IMR-90 (cell line): ENCODE measurements at regions not wholly inside any gene's neighbourhood (a gene's known extent, or its start where the extent isn't known, plus 50 kb on each side); places are given as distances from the start of the nearest gene placed in this dataset.

Experiments
- ATAC-seq: fragments of 200-7000 bp; cut with Tn5 transposase; 2 replicates; pipeline ENCODE4 v1.9.1; 2020; ENCODE audit warnings: low read depth, mild to moderate bottlenecking, moderate library complexity
- BruUV-seq: library from RNA; stranded (reverse); fragments of 400-500 nt; replicated peaks from 2 replicates; lab custom pipeline; 2021; lab: Mats Ljungman, UMichigan
- CTCF ChIA-PET: fragments of 300-600 bp; formaldehyde crosslinking; extraction: SDS; loops from one replicate; lab custom pipeline; 2021; ENCODE audit warnings: antibody characterized with exemption; lab: Yijun Ruan, JAX
- POLR2A ChIA-PET: fragments of 300-600 bp; sonication (Branson Sonifier 250); formaldehyde crosslinking; loops from one replicate; lab custom pipeline; 2022; ENCODE audit warnings: antibody characterized with exemption; ENCODE audit not compliant: unreplicated experiment; lab: Charles Lee
- DNase-seq: peaks from one replicate; pipeline ENCODE4 v3.0.0; 2013
- H2AFZ ChIP-seq: replicated peaks from 2 replicates; pipeline ENCODE3; 2013; ENCODE audit warnings: low read length, mild to moderate bottlenecking; ENCODE audit not compliant: poor library complexity
- H2AK5ac ChIP-seq: 2 replicates; pipeline ENCODE4 v1.6.1; 2013; ENCODE audit warnings: low read depth, low read length, inconsistent platforms
- H2AK9ac ChIP-seq: replicated peaks from 2 replicates; pipeline ENCODE3; 2013; ENCODE audit warnings: mild to moderate bottlenecking, low read depth, low read length, moderate library complexity; ENCODE audit not compliant: poor library complexity
- H2BK120ac ChIP-seq: 2 replicates; pipeline ENCODE4 v1.6.1; 2013; ENCODE audit warnings: low read depth, low read length, inconsistent platforms
- H2BK15ac ChIP-seq: 3 replicates; pipeline ENCODE4 v1.6.1; 2013; ENCODE audit warnings: low read depth, low read length, inconsistent platforms
- H2BK20ac ChIP-seq: 2 replicates; pipeline ENCODE4 v1.6.1; 2013; ENCODE audit warnings: low read depth, mild to moderate bottlenecking, inconsistent platforms, low read length, moderate library complexity
- H2BK5ac ChIP-seq: 2 replicates; pipeline ENCODE4 v1.6.1; 2013; ENCODE audit warnings: mild to moderate bottlenecking, low read depth, low read length, inconsistent platforms; ENCODE audit not compliant: poor library complexity, severe bottlenecking
- H3K14ac ChIP-seq: replicated peaks from 2 replicates; pipeline ENCODE4 v1.6.1; 2013; ENCODE audit warnings: low read depth, low read length, inconsistent platforms
- H3K18ac ChIP-seq: 2 replicates; pipeline ENCODE4 v1.6.1; 2013; ENCODE audit warnings: low read depth, low read length, control low read depth
- H3K23ac ChIP-seq: 2 replicates; pipeline ENCODE4 v1.6.1; 2013; ENCODE audit warnings: low read depth, low read length, inconsistent platforms
- H3K27ac ChIP-seq: 2 replicates; pipeline ENCODE4 v1.5.1; 2013; ENCODE audit warnings: mild to moderate bottlenecking, control low read depth, low read length; ENCODE audit not compliant: insufficient read depth
- H3K27me3 ChIP-seq: 2 replicates; pipeline ENCODE4 v1.6.1; 2013; ENCODE audit warnings: low read length; ENCODE audit not compliant: control insufficient read depth, insufficient read depth
- H3K36me3 ChIP-seq: 2 replicates; pipeline ENCODE4 v1.6.1; 2013; ENCODE audit warnings: low read length, mixed read lengths; ENCODE audit not compliant: control insufficient read depth, insufficient read depth
- H3K4ac ChIP-seq: 2 replicates; pipeline ENCODE4 v1.6.1; 2013; ENCODE audit warnings: low read depth, low read length, inconsistent platforms
- H3K4me1 ChIP-seq: 2 replicates; pipeline ENCODE4 v1.6.1; 2013; ENCODE audit warnings: low read length, mixed read lengths; ENCODE audit not compliant: control insufficient read depth, insufficient read depth
- H3K4me2 ChIP-seq: 2 replicates; pipeline ENCODE4 v1.6.1; 2013; ENCODE audit warnings: low read depth, mild to moderate bottlenecking, control low read depth, low read length, moderate library complexity
- H3K4me3 ChIP-seq: 2 replicates; pipeline ENCODE4 v1.5.1; 2013; ENCODE audit warnings: low read depth, mild to moderate bottlenecking, control low read depth, low read length, moderate library complexity; ENCODE audit not compliant: insufficient read depth
- H3K56ac ChIP-seq: 2 replicates; pipeline ENCODE4 v1.6.1; 2013; ENCODE audit warnings: low read length, inconsistent platforms; ENCODE audit not compliant: insufficient read depth; ENCODE audit errors: extremely low read depth
- H3K79me1 ChIP-seq, 2 experiments: 2 replicates each; pipeline ENCODE4 v1.6.1; 2013; ENCODE audit warnings: low read length in 2 of 2, inconsistent platforms in 1 of 2, low read depth in 1 of 2
- H3K9ac ChIP-seq: 2 replicates; pipeline ENCODE4 v1.6.1; 2013; ENCODE audit warnings: low read depth, low read length, control low read depth
- H3K9me1 ChIP-seq: 2 replicates; pipeline ENCODE4 v1.6.1; 2013; ENCODE audit warnings: low read length, inconsistent platforms; ENCODE audit not compliant: insufficient read depth
- H3K9me3 ChIP-seq: 2 replicates; pipeline ENCODE4 v1.6.1; 2013; ENCODE audit warnings: low read length; ENCODE audit not compliant: control insufficient read depth, insufficient read depth
- H4K20me1 ChIP-seq: 2 replicates; pipeline ENCODE4 v1.6.1; 2013; ENCODE audit warnings: low read length, inconsistent platforms; ENCODE audit not compliant: insufficient read depth
- H4K5ac ChIP-seq: 2 replicates; pipeline ENCODE4 v1.6.1; 2013; ENCODE audit warnings: mild to moderate bottlenecking, low read depth, low read length, control low read depth
- H4K8ac ChIP-seq, 2 experiments: 2 replicates each; pipeline ENCODE4 v1.6.1; 2013; ENCODE audit warnings: low read depth in 2 of 2, low read length in 2 of 2, control low read depth in 1 of 2, inconsistent platforms in 1 of 2
- H4K91ac ChIP-seq: 2 replicates; pipeline ENCODE4 v1.6.1; 2013; ENCODE audit warnings: low read depth, low read length, inconsistent platforms; ENCODE audit not compliant: insufficient read depth
- BHLHE40 ChIP-seq: fragments of 150-350 bp; IDR thresholded peaks from 2 replicates; pipeline ENCODE4 v1.6.1; 2016; ENCODE audit warnings: mild to moderate bottlenecking, low read depth, low read length
- CEBPB ChIP-seq: IDR thresholded peaks from 2 replicates; pipeline ENCODE4 v1.6.1; 2012; ENCODE audit warnings: low read depth, low read length, improper control_type of control experiment
- FOS ChIP-seq: fragments of 150-350 bp; IDR thresholded peaks from 2 replicates; pipeline ENCODE4 v1.6.1; 2016; ENCODE audit warnings: low read depth, low read length
- NFE2L2 ChIP-seq: fragments of 150-350 bp; IDR thresholded peaks from 2 replicates; pipeline ENCODE4 v1.6.1; 2016; ENCODE audit warnings: low read depth, mild to moderate bottlenecking, low read length
- RCOR1 ChIP-seq: IDR thresholded peaks from 2 replicates; pipeline ENCODE4 v1.6.1; 2012; ENCODE audit warnings: mild to moderate bottlenecking, low read length, improper control_type of control experiment; ENCODE audit not compliant: insufficient replicate concordance
- RFX5 ChIP-seq: IDR thresholded peaks from 2 replicates; pipeline ENCODE4 v1.8.0; 2012; ENCODE audit warnings: low read depth, mild to moderate bottlenecking, low read length, moderate library complexity
- whole genome bisulfite sequencing, 2 experiments: methylation state at CpG; one replicate each; pipeline versions ENCODE4 v1.1.5 to v1.1.7; 2013; ENCODE audit warnings: missing lambda C conversion rate in 2 of 2; ENCODE audit not compliant: insufficient read length in 1 of 2; ENCODE audit errors: extremely low coverage in 2 of 2; 5-methylcytosine and 5-hydroxymethylcytosine counted together
- dilution Hi-C: fragments of 300-500 bp; cut with HindIII; formaldehyde crosslinking; loops from one replicate; pipeline ENCODE4 v1.14.3; 2018; ENCODE audit warnings: low sequenced_read_pairs; ENCODE audit not compliant: unreplicated experiment
- in situ Hi-C: fragments of 300-500 bp; cut with MboI; formaldehyde crosslinking; loops from 3 replicates; pipeline ENCODE4 v1.14.3; 2019; ENCODE audit warnings: low sequenced_read_pairs, inconsistent platforms, mixed read lengths
- intact Hi-C: fragments of 100-400 bp; cut with micrococcal nuclease; formaldehyde crosslinking; loops from 2 replicates; pipeline ENCODE4 v1.10.0; 2022
- TF ChIP-seq, protein P1 (sequence below): fragments of 150-350 bp; IDR thresholded peaks from 2 replicates; pipeline ENCODE4 v1.6.1; 2016; ENCODE audit warnings: low read depth, mild to moderate bottlenecking, low read length, moderate library complexity, borderline replicate concordance
- TF ChIP-seq, protein P2 (sequence below): fragments of 150-350 bp; IDR thresholded peaks from 2 replicates; pipeline ENCODE4 v1.6.1; 2017; ENCODE audit warnings: mild to moderate bottlenecking, antibody characterized with exemption, low read length, low read depth
- TF ChIP-seq, protein P3 (sequence below): conservative IDR thresholded peaks from 2 replicates; pipeline ENCODE4 v1.5.1; 2012; ENCODE audit warnings: mild to moderate bottlenecking, low read depth, low read length, improper control_type of control experiment

DNA sequence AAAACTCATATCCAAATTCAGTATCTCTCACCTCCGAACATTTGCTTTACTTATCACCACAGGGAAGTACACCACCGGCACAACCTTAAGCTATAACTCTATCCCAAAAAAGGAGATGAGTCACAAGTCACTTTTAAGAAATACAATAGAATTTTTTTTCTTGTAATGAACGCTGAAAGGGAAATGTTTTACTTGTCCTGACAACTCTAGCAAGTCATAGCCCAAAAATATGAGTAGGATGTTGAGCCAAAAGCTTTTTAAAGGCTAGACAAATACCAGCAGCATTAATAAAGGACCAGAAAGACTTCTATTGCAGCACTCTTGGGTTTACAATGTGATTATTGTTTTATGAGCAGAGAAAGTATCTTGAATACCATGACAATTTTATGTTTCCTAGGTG, 147.3 kb upstream of the FST start:
- no peak for ATAC-seq
- H3K79me1 ChIP-seq = 0 out of 4 replicates have a peak, but pooled peaks cover 0 to 4% of the 10 kb centered on the region in 2 experiments
- H2BK15ac ChIP-seq = peak overlapping the region; percentile 95
- WGBS, 2 experiments = no CpG with 5 or more reads among the region's 3 CpGs
- H3K23ac ChIP-seq = peak overlapping the region; percentile 43; the same call in 1 of the 2 replicates
- dilution Hi-C loops (no loop called here), intact Hi-C loops (no loop called here), in situ Hi-C loops (no loop called here)
- H3K4me1 ChIP-seq = peaks cover 21% of the 10 kb centered on the region
- no peaks in the 10 kb centered on the region for H4K20me1 ChIP-seq
- peak overlapping the region; percentile 20; the same call in 1 of the 2 replicates for H3K4me2 ChIP-seq
- H3K4ac ChIP-seq = peak overlapping the region; percentile 84; the same call in 1 of the 2 replicates
- peak overlapping the region; percentile 45; the same call in 1 of the 2 replicates for H3K27ac ChIP-seq
- peak overlapping the region; percentile 87; the same call in 1 of the 2 replicates for H2BK20ac ChIP-seq
- H2BK120ac ChIP-seq = peak overlapping the region; percentile 90
- no peak overlapping the region; the same call in 1 of the 2 replicates for H3K9ac ChIP-seq
- H3K56ac ChIP-seq = no peak overlapping the region
- no TSS peak for BruUV-seq
- peak overlapping the region; percentile 84 for H2BK5ac ChIP-seq
- ChIA-PET POLR2A (no interaction called here), CTCF (interaction anchor here (0.6 to 0.9 kb wide), 2 partner anchors 31 to 89 kb away, joined by 3 read pairs; no protein-coding TSS in a partner anchor)
- H3K4me3 ChIP-seq = no peak overlapping the region
- peak overlapping the region; percentile 97; the same call in 1 of the 2 replicates for H3K18ac ChIP-seq
- H3K9me3 ChIP-seq = no peaks in the 10 kb centered on the region
- peaks cover 13% of the 10 kb centered on the region; the same call in 1 of the 2 replicates for H3K9me1 ChIP-seq
- peak overlapping the region; percentile 94; the same call in 1 of the 2 replicates for H2AK5ac ChIP-seq
- TF ChIP-seq, protein P1, sequence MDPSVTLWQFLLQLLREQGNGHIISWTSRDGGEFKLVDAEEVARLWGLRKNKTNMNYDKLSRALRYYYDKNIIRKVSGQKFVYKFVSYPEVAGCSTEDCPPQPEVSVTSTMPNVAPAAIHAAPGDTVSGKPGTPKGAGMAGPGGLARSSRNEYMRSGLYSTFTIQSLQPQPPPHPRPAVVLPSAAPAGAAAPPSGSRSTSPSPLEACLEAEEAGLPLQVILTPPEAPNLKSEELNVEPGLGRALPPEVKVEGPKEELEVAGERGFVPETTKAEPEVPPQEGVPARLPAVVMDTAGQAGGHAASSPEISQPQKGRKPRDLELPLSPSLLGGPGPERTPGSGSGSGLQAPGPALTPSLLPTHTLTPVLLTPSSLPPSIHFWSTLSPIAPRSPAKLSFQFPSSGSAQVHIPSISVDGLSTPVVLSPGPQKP = no peak
- TF ChIP-seq, protein P2, sequence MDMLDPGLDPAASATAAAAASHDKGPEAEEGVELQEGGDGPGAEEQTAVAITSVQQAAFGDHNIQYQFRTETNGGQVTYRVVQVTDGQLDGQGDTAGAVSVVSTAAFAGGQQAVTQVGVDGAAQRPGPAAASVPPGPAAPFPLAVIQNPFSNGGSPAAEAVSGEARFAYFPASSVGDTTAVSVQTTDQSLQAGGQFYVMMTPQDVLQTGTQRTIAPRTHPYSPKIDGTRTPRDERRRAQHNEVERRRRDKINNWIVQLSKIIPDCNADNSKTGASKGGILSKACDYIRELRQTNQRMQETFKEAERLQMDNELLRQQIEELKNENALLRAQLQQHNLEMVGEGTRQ = no peak
- no peak for TF ChIP-seq RFX5
- no peak for TF ChIP-seq NFE2L2
- TF ChIP-seq, protein P3, sequence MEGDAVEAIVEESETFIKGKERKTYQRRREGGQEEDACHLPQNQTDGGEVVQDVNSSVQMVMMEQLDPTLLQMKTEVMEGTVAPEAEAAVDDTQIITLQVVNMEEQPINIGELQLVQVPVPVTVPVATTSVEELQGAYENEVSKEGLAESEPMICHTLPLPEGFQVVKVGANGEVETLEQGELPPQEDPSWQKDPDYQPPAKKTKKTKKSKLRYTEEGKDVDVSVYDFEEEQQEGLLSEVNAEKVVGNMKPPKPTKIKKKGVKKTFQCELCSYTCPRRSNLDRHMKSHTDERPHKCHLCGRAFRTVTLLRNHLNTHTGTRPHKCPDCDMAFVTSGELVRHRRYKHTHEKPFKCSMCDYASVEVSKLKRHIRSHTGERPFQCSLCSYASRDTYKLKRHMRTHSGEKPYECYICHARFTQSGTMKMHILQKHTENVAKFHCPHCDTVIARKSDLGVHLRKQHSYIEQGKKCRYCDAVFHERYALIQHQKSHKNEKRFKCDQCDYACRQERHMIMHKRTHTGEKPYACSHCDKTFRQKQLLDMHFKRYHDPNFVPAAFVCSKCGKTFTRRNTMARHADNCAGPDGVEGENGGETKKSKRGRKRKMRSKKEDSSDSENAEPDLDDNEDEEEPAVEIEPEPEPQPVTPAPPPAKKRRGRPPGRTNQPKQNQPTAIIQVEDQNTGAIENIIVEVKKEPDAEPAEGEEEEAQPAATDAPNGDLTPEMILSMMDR = no peak
- no peak for TF ChIP-seq RCOR1
- TF ChIP-seq CEBPB = peak; percentile 49; the same call in 1 of the 2 replicates
- TF ChIP-seq BHLHE40 = no peak
- no peak for TF ChIP-seq FOS
- H3K27me3 ChIP-seq = no peaks in the 10 kb centered on the region
- peak; percentile 69 for DNase-seq
- H2AFZ ChIP-seq = no peak overlapping the region
- peak overlapping the region; percentile 75 to 80 for H4K8ac ChIP-seq
- peak overlapping the region; percentile 69; the same call in 1 of the 2 replicates for H4K5ac ChIP-seq
- no peak overlapping the region for H2AK9ac ChIP-seq
- peak overlapping the region; percentile 88 for H3K14ac ChIP-seq
- H3K36me3 ChIP-seq = no peaks in the 10 kb centered on the region
- H4K91ac ChIP-seq = peak overlapping the region; percentile 89; the same call in 1 of the 2 replicates
